DMS114 treated with DMSO at 0.1 percent for 48 hours (cell line): ENCODE measurements at regions not wholly inside any gene's neighbourhood (a gene's known extent, or its start where the extent isn't known, plus 50 kb on each side); places are given as distances from the start of the nearest gene placed in this dataset.
"Not testable (repeated sequence)": the region's sequence is repeated elsewhere in the genome, so short reads cannot be mapped to it uniquely, and the experiment has no call there.

Source experiments
- DNase-seq: peaks from one replicate; lab custom pipeline; 2025; ENCODE audit not compliant: unreplicated experiment; lab: John Stamatoyannopoulos, UW

DNA sequence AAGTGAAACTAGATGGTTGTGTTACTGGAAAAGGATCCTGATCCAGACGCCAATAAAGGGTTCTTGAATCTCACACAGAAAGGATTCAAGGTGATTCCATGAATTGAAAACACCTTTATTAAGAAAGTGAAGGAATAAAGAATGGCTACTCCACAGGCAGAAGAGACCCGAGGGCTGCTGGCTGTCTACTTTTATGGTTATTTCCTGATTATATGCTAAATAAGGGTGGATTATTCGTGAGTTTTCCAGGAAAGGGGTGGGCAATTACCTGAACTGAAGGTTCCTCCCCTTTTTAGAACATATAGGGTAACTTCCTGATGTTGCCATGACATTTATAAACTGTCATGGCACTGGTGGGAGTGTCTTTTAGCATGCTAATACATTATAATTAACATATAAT lies 50.9 kb upstream of the WARS2 start:
- DNase-seq, result no peak

DNA sequence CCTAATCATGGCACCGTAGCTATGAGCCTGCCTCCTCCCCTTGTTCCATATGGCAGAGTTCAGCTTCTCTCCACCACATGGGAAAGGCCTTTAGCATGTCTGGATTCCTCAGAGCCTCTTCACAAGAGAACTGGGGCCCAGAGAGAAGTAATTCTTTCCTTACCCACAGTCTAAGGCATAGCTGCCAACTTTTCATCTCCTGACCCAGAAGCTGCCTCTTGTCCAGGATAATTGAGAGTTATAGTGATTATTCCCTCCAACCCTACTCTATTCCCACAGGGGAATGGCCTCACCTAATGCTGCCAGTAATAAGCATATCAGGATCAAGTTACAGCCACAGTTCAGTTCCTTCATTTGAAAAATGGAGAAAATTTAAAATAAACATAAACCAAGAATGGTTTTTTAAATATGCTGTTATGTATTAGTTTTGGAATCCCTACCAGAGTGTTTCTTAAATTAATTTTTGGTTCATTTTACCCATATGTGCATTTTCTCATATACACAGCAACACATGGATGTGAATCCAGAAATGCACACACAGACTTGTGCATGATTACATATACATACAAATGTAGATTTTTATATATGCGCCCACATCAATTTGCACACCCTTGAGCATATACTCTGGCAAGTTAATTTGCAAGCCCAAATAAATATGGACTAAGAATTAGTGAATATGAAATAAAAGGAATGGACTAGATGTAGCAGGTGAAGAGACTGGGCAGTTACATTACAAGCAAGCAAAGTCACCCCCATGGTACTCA lies 63.9 kb upstream of the WARS2 start:
- DNase-seq, result no peak

DNA sequence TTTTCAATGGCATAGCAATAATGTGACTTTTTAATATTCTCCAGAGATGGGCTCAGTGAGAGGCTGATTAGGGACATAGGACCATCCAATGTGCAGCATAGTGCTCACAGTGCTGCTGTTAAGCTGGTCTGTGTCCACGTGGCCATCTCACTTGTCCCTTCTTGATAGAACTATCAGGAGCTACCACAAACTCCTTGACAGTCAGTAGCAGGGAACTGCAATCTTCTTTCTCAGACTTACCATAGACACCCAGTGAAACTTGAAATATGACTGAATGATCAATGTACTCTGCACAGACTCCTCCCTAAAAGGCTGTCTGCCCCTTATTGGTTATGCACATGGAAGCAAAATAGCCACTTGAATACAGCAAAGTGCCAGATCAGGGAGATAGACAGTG lies 64.5 kb upstream of the WARS2 start:
- DNase-seq, result no peak

DNA sequence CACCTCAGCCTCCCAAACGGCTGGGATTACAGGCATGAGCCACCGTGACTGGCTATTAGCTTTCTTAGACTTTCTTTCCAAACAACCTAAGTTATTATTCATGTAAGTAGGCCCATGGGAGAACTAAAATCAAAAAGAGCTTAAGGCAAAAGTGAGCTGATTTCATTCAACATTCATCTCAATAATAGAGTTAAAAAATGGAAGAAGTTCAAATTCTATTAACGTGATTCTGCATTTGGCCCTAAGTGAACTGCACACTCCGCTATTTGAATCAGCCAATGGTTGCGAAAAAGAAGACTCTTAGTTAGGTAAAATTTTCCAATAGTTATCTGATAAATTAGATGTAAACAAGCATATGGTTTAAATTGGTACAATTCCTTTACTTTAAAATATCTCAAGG lies 68.6 kb upstream of the WARS2 start:
- no peak for DNase-seq

DNA sequence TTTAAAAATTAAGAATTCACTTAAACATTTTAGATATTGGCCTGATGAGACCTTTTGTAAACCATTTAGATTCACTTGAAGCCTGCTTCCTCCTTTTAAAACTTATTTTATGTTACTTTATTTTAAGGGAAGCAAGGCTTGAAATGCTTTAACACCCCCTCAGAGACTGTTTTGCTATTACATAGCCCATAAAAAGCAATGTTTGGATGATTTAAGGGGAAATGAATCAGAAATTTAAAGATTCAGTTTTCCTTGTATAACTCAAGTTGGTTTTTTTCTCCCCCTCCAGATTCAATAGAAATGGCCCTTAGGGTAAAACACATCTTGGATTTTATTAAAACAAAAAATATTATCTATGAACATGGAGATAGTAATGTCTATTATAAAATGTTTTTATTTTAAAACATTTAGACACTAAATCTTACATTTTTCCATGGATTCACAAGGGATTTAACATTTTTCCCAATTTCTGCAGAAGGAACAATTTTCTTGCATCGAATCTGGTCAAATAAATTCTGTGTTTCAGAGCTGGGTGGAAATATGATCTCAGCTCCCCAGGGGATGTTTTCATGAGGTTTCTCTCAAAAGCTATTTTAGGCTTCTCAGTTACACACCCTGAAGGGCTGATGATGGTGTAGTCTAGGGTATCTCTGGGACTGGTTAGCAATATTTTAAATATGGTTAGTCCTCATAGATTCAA lies 69.3 kb upstream of the WARS2 start:
- no peak for DNase-seq

DNA sequence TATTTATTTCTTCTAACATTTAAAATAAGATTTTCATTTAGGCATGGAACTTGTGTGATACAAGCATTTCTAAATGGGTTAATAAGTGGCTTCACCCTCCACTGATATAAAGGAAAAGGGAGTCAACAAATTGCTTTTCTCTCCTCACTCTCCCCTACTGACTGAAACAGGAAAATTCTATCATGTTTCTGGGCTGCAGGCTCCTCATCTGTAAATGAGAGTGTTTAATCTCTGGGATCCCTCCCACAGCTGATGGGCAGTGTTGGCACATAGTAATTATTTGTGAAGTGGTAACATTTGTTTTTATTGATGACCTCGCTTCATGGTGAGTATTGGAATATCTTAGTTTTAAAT lies 69.8 kb upstream of the WARS2 start:
- no peak for DNase-seq

DNA sequence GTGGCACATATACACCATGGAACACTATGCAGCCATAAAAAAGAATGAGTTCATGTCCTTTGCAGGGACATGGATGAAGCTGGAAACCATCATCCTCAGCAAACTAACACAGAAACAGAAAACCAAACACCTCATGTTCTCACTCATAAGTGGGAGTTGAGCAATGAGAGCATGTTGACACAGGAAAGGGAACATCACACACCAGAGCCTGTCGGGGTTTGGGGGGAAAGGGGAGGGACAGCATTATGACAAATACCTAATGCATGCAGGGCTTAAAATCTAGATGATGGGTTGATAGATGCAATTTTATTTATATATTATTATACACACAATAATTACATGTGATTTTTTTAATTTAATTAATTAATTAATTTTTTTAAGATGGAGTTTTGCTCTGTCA lies 72.8 kb upstream of the WARS2 start:
- DNase-seq, result not testable (repeated sequence)

DNA sequence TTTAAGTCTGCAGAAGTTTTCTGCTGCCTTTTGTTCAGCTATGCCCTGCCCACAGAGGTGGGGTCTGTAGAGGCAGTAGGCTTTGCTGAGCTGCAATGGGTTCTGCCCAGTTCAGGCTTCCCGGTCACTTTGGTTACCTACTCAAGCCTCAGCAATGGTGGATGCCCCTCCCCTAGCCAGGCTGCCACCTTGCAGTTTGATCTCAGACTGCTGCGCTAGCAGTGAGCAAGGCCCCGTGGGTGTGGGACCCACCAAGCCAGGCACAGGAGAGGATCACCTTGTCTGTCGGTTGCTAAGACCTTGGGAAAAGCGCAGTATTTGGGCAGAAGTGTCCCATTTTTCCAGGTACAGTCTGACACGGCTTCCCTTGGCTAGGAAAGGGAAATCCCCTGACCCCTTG lies 74.5 kb upstream of the WARS2 start:
- not testable (repeated sequence) for DNase-seq

DNA sequence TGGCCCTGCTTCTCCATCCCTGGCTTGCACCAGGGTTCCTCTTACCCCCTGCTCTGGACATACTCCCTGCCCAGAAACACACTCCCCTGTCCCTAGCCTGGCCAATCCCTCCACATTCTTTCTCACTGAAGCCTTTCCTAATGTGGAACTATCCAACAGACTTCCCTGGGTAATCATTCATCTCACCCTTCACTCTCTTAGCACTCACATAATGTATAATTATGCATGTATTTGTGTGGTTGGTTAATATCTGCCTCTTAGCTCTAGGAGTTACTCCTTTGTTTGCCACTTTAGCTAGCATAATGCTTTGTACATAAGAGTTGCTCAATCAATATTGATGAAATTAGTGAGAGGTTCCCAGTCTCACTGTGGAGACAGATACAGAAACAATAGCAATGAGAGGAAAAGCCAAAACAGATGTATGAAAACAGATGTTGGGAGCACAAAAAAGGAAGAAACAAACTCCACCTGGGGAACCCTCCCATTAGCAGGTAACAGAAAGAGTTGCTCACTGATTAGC lies 76.9 kb upstream of the WARS2 start:
- DNase-seq, result no peak

DNA sequence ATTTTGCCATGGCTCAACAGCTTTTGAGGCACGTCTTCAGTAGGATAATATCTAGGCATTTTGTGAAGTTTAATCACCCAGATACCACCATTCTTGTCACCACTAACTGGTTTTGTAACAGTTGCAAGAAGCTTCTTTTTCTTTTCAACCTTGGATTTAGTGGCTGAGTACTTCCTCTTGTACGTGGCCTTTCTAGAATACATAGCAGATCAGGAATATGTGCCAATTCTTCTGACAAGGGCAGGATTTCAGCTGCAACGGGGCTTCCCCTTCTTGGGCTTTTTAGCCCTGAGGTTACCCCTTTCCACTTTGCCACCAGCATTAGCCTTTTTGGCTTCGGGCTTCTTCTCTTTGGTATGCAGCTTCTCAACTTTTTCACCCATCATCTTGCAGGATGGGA lies 79.3 kb upstream of the WARS2 start:
- DNase-seq, result no peak

DNA sequence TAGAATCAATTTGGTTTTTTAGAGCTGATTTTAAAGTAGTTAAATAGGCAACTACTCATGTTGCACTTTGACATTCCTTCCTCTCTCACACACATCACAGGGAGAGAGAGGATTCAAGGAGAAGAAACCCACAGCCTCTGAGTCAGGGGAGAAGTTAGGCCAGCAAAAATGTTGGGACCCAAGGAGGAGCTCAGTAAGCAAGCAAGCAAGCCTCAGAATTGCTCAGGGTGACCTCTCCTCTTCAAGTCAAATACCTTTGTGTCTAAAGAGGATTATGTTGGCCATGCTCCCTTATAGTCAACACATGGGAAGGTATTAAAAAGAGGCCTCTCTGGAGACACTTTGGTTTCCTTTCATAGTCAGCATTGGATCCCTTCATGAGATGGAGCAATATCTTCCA lies 80.5 kb upstream of the WARS2 start:
- DNase-seq, result no peak

DNA sequence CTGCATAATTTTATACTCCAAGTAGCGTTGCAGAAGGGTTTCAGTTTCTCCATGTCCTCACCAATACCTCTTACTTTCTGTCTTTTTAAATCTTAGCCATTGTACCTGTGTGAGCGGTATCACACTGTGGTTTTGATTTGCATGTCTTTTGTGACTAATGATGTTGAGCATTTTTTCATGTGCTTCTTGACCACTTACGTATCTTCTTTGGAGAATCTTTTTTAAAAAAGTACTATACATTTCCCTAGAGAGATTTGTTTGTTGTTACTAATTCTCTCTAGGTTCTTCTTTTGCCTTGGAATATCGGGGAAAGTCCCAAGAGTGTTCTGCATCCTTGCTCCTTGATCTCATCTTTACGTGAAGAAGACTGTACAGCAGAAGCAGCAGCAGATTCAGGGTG lies 81.8 kb upstream of the WARS2 start:
- DNase-seq, result no peak

DNA sequence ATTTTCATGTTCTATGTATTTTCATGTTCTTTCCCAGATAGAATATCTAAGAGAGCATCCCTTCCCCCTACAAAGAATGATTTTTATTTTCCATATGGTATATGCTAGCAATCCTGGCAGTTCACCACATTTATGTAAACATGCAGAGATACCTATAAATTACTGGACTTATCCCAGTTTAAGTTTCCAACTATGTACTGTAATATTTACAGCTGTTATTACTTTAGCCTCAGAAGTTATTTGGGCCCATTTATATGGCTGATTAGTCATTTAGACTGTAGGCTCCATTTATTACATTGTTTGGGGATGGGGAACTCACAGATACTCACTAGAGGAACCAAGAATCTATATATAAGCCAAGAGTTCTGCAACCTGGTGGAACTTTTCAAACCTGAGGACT lies 84.8 kb upstream of the WARS2 start:
- DNase-seq, result no peak

DNA sequence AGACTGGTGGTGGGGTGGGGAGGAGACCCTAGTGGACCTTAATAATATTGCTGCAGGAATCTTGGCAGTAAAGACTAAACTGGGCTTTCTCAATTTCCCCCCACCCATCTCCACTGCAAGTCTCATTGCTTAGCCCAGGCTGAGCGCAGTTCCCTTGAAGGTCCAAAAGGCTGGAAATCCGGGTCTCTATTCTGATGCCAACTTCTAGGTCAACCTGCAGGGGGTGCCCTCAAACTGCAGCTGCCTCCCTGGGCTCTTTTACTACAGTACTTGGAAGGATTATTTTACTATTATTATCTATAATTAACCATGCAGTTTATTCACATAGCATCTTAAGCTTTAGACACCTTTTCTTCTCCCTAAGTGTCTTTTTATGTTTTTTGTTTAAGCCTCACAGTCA lies 85.4 kb upstream of the WARS2 start:
- DNase-seq, result no peak

DNA sequence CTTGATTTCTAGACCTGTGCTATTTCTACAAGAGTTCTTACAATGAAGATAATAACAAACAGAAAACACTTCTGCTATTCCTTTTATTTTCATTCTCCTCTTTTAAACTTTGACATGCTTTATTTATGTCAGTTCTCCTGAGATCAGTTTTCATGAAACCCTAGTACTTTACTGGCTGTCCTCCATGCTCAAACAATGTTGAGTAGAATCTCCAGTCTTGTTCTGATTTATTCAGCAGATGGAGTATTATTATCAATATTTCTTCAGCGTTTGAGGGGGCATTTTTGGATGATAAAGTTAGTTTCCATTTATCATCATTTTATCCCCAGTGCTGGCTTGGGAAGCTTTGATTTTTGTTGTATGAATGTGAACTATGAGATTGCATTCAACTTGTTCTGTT lies 85.9 kb upstream of the WARS2 start:
- DNase-seq, result no peak

DNA sequence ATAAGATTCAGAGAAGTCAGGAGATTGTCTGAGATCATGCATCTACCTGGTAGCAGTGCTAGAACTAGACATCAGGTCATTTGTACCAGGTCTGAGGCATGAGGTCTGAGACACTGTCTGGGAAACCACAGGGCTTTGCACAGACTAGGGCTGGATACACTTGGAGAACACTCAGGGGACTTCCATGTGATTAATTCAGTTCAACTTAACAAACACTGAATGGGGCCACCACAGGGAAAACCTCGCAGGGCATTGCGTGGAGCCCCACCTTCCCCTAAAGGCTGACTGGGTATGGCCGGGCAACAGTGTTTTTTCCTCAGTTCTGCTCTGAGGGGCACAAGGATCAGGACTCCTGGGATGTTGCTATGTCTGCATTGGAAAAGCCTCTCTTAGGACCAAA lies 86.5 kb upstream of the WARS2 start:
- DNase-seq, result no peak

DNA sequence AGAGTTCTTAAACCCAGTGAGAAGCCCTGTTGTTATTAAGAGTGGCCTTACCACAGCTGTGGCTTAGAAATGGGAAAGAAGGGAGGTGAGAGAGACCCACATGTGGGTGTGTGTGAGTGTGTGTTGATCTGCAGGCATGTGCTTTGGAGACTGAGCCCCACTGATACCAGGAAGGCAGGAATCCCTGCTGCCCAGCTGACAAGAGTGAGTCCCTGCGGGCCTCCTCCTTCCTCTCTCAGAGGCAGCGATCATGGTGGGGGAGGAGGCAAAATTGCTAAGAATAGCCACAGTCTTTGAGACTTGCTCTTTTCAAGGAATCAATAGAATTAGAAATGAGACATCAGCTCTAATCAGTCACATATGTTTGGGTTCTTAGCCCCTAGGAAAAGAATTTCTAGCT lies 87.0 kb upstream of the WARS2 start:
- DNase-seq, result no peak

DNA sequence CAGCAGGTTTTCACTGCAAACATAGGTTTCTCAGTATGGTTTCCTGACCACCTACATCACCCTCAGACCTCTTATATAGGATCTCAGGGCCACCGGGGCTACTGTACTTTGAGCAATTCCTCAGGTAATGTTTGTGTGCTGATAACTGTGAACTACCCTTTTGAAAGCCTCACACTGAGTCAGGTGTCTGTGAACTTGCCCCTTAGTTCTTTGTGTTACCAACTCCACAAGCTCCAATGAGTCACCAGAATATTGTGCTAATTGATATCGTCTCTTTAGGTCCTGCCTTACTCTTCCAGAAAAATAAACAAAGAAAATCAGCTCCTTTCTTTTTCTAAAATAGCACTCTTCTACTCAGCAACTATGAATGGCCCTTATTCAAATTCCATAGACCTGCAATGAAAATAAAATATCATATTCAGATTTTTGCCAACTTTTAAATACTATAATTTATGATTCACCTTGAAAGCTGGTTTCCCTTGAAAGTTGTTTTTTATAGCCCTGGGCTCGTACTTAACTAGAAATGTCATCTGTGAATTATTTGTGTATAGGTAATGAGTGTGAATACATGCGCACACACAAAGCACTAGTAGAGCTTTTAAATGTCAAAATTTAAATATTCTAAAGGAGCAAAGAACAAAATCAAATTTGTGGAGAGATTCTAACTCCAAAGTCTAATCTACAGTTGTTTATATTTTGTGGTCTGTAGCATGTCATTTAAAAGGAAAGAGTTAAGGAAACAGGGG lies 88.1 kb upstream of the WARS2 start:
- no peak for DNase-seq

DNA sequence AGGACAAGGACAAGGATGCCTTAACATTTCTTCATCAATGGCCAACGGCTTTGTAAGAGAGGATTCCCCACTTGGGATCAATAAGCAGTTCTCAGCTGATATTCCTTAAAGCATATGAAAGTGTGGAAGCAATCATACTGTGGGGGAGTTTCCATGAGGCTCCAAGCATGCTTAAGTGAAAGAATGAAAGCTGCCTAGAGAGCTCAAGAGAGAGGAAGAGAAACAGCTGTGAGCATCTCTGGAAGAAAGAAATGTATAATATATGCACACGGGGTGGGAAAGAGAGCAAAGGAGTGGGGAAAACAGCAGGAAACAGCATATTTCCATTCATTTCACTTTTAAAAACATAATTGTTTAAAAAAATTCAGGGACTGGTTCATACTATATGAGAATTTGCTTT lies 94.7 kb upstream of the WARS2 start:
- DNase-seq, result no peak

DNA sequence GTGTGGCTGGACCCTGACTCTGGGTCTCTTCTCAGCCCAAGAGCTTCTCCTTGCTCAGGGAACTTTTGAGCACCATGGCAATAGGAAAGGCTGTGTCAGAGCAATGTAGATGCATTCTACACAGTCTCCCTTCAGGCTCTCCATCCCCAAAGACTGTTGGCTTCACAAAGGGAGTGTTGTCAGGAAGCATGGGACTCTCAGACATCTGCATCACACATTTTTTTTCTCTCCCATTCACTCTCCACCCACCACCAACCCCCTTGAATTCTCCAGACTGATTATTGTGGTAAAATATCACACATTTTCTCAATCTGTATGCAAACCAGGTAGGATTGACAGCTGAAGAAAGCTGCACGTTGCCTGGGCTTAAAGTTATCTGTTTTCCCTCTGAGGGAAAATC lies 105.4 kb upstream of the WARS2 start:
- no peak for DNase-seq

DNA sequence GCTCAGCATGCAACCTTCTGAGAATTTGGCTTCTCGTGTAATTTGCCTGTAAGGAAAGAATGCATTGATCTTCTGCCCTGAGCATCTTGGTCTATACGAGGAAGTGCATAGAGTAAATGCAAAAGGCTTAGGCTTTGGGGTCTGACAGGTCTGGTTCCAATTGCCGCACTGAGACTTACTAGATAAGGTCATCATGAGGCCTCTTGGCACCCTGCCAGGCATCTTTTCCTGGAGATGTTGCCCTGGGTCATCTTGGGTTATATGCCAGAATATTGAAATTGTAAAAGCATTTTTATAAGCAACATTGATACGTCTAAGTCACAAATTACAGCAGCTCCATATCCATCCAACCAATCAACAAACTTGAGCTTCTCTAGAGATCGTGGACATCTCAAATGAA lies 108.8 kb upstream of the WARS2 start:
- no peak for DNase-seq

DNA sequence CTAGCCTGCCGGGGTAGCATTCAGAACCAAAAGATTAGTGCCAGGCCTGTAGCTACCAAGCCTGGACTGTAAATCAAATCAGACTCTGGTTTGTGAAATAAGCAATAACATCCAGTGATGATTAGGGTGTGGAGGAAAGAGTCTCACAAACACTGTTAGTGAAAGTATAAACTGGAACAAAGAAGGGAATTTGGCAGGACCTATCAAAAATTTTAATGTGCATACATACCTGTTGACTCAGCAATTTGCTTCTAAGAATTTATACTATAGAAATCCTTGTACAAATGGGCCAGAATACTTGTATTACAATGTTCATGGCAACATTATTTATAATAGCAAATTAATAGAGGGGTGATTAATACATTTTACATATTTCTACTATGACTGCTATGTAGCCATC lies 109.8 kb upstream of the WARS2 start:
- DNase-seq, result no peak
